ENCODE measurements at regions not wholly inside any gene's neighbourhood (a gene's known extent, or its start where the extent isn't known, plus 50 kb on each side); places are given as distances from the start of the nearest gene placed in this dataset.

- Histone ChIP-seq H3K4me3 (no peak overlapping the region), H3K27ac (no peak overlapping the region), H3K4me1 (peaks cover 0 to 10% (median 3%) of the 10 kb centered on the region in 4 donors), H3K27me3 (no peaks in the 10 kb centered on the region), H3K36me3 (no peaks in the 10 kb centered on the region), H3K9me3 (no peaks in the 10 kb centered on the region)
- intact Hi-C loops (cut with DNase I): no loop called here
- TF ChIP-seq, protein P1, sequence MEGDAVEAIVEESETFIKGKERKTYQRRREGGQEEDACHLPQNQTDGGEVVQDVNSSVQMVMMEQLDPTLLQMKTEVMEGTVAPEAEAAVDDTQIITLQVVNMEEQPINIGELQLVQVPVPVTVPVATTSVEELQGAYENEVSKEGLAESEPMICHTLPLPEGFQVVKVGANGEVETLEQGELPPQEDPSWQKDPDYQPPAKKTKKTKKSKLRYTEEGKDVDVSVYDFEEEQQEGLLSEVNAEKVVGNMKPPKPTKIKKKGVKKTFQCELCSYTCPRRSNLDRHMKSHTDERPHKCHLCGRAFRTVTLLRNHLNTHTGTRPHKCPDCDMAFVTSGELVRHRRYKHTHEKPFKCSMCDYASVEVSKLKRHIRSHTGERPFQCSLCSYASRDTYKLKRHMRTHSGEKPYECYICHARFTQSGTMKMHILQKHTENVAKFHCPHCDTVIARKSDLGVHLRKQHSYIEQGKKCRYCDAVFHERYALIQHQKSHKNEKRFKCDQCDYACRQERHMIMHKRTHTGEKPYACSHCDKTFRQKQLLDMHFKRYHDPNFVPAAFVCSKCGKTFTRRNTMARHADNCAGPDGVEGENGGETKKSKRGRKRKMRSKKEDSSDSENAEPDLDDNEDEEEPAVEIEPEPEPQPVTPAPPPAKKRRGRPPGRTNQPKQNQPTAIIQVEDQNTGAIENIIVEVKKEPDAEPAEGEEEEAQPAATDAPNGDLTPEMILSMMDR (IDR thresholded peaks at IDR 0.05): no peak
- no peak for TF ChIP-seq POLR2A (IDR thresholded peaks at IDR 0.05)
- no peak for DNase-seq
- 67% methylated on average over 3 of the region's 3 CpGs for WGBS (ENCODE audit: insufficient coverage, low coverage, low lambda C conversion rate, missing lambda C conversion rate)
- no peak for ATAC-seq
Observed at GRCh38 chr2:37586663-37587317, 84.7 kb downstream of the CDC42EP3 start.

GRCh38 chr2:37587817-37588216 lies 83.6 kb downstream of the CDC42EP3 start:
- Histone ChIP-seq H3K27ac (no peak overlapping the region), H3K27me3 (no peaks in the 10 kb centered on the region), H3K4me3 (no peak overlapping the region), H3K9me3 (no peaks in the 10 kb centered on the region), H3K36me3 (no peaks in the 10 kb centered on the region), H3K4me1 (peaks cover 0 to 10% (median 3%) of the 10 kb centered on the region in 4 donors)
- 90% methylated on average over 2 of the region's 2 CpGs for WGBS (ENCODE audit: insufficient coverage, low coverage, low lambda C conversion rate, missing lambda C conversion rate)
- intact Hi-C loops (cut with DNase I): no loop called here
- no peak for ATAC-seq
- no peak for DNase-seq
- TF ChIP-seq, protein P1 (IDR thresholded peaks at IDR 0.05): no peak
- no peak for TF ChIP-seq POLR2A (IDR thresholded peaks at IDR 0.05)

DNA sequence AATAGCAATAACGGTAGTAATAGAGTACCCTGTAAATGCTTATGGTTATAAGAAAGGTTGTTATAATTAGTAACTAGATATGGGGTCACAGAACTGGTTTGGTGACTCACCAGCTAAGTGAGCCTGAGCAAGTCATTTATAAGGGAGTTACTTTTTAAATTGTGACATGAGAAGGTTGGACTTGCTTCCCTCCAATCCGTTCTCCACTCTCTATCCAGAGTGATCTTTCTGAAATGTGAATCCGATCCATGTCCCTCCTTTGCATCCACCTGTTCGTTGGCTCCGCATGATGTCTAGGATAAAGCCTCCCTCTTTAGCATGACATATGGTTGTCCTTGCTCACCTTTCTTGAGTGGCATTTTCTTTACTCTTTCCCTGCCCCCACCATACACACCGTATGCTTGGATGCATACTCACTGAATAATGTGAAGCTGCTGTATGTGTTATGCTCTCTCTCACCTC lies 83.1 kb downstream of the CDC42EP3 start:
- WGBS (ENCODE audit: insufficient coverage, low coverage, low lambda C conversion rate, missing lambda C conversion rate): 75% methylated on average over 6 of the region's 6 CpGs
- Histone ChIP-seq H3K36me3 (no peaks in the 10 kb centered on the region), H3K9me3 (no peaks in the 10 kb centered on the region), H3K27ac (no peak overlapping the region), H3K4me1 (peaks cover 0 to 10% (median 3%) of the 10 kb centered on the region in 4 donors), H3K27me3 (no peaks in the 10 kb centered on the region), H3K4me3 (no peak overlapping the region)
- ATAC-seq (no peak), DNase-seq (no peak)
- TF ChIP-seq POLR2A (IDR thresholded peaks at IDR 0.05): no peak
- TF ChIP-seq, protein P1 (IDR thresholded peaks at IDR 0.05): no peak
- intact Hi-C loops (cut with DNase I): no loop called here

DNA sequence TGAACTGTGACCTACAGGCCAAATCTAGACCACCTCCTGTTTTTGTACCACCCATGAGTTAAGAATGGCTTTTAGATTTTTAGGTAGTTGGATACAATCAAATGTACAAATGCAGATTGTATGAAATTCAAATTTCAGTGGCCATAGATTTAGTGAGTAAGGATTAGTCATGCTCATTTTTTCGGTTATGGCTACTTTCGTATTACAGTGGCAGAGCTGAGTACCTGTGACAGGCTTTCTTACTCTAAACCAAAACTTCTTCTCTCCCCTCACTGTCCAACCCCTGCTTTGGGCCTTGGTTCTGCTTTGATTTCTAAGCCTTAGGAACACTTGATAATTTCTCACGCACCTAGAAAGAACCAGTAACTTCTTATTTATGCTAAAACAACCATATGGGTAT lies 82.1 kb downstream of the CDC42EP3 start:
- 73% methylated on average over 3 of the region's 3 CpGs for WGBS (ENCODE audit: insufficient coverage, low coverage, low lambda C conversion rate, missing lambda C conversion rate)
- no peak overlapping the region for H3K27ac ChIP-seq
- H3K9me3 ChIP-seq: peaks cover 0 to 2% (median 0%) of the 10 kb centered on the region in 4 donors
- ATAC-seq (no peak), DNase-seq (no peak)
- H3K4me3 ChIP-seq: no peak overlapping the region
- no peaks in the 10 kb centered on the region for H3K27me3 ChIP-seq
- peaks cover 0 to 10% (median 3%) of the 10 kb centered on the region in 4 donors for H3K4me1 ChIP-seq
- TF ChIP-seq, protein P1 (IDR thresholded peaks at IDR 0.05): no peak
- TF ChIP-seq POLR2A (IDR thresholded peaks at IDR 0.05): no peak
- intact Hi-C loops (cut with DNase I): no loop called here
- H3K36me3 ChIP-seq: no peaks in the 10 kb centered on the region
